ENCODE measurements at regions not wholly inside any gene's neighbourhood (a gene's known extent, or its start where the extent isn't known, plus 50 kb on each side); places are given as distances from the start of the nearest gene placed in this dataset.

GRCh38 chr18:52070291-52070756 is 269.7 kb upstream of the DCC start (continued):
- TF ChIP-seq ZNF592 (IDR thresholded peaks at IDR 0.05) (no peak), MTA3 (IDR thresholded peaks at IDR 0.05; ENCODE audit: borderline replicate concordance, low read length) (no peak), RELA (IDR thresholded peaks at IDR 0.05; ENCODE audit: borderline replicate concordance, partially characterized antibody) (no peak), BMI1 (IDR thresholded peaks at IDR 0.05; ENCODE audit: borderline replicate concordance) (no peak), SMAD5 (IDR thresholded peaks at IDR 0.05; ENCODE audit: low read depth) (no peak), YBX1 (IDR thresholded peaks at IDR 0.05) (no peak)

- RAD21 ChIA-PET (ENCODE audit: unreplicated experiment): no interaction called here
- in situ Hi-C loops (cut with MboI) (no loop called here), intact Hi-C loops (cut with micrococcal nuclease; ENCODE audit: unreplicated experiment) (no loop called here)
- ATAC-seq (no peak), DNase-seq (ENCODE audit: low read depth, low spot score) (no peak), FAIRE-seq (no peak)
- BruUV-seq (replicated peaks): no TSS peak
- TF ChIP-seq ATF3 (IDR thresholded peaks at IDR 0.05; ENCODE audit: borderline replicate concordance, extremely low read depth, low read depth, low read length): no peak
- Histone ChIP-seq H3K36me3 (ENCODE audit: control insufficient read depth in 2 of 2, insufficient read depth in 2 of 2, low read length in 1 of 2) (no peaks in the 10 kb centered on the region), H3K4me2 (ENCODE audit: control insufficient read depth, insufficient read depth) (no peak overlapping the region), H4K20me1 (ENCODE audit: control insufficient read depth, insufficient read depth) (no peaks in the 10 kb centered on the region), H3K9me3 (replicated peaks; ENCODE audit: control insufficient read depth, insufficient read depth, low read length) (no peaks in the 10 kb centered on the region), H3K27me3 (replicated peaks in 1 of 2; ENCODE audit: control insufficient read depth in 2 of 2, insufficient read depth in 2 of 2, low read length in 1 of 2) (no peaks in the 10 kb centered on the region), H3K4me3 (no peak overlapping the region), H3K9ac (ENCODE audit: control insufficient read depth, insufficient read depth, low read length) (no peak overlapping the region), H3K27ac (ENCODE audit: control insufficient read depth, insufficient read depth) (no peak overlapping the region), H3K4me1 (ENCODE audit: control insufficient read depth, insufficient read depth, low read length) (no peaks in the 10 kb centered on the region), H2AFZ (ENCODE audit: control insufficient read depth, low read depth, low read length) (no peak overlapping the region), H3K79me2 (ENCODE audit: control insufficient read depth, insufficient read depth, low read length) (no peaks in the 10 kb centered on the region)
- CTCF ChIA-PET: interaction anchor here (0.9 kb wide), 1 partner anchor 11 kb away, joined by 3 read pairs; no protein-coding TSS in a partner anchor
- SMC1A ChIA-PET (ENCODE audit: uncharacterized antibody, unreplicated experiment): interaction anchor here (0.6 to 1.0 kb wide), 2 partner anchors 114 to 207 kb away, joined by 3 to 5 read pairs; no protein-coding TSS in a partner anchor
- WGBS (ENCODE audit: insufficient coverage, insufficient replicate concordance, low lambda C conversion rate, missing lambda C conversion rate): 43% methylated on average over 7 of the region's 7 CpGs
- POLR2A ChIA-PET: no interaction called here
Observed at GRCh38 chr18:52077251-52077983, 262.6 kb upstream of the DCC start.

All from GM12878 (cell line).